Glomerular visceral epithelial cell (primary cell): ENCODE measurements at regions not wholly inside any gene's neighbourhood (a gene's known extent, or its start where the extent isn't known, plus 50 kb on each side); places are given as distances from the start of the nearest gene placed in this dataset.
"Not testable (repeated sequence)": the region's sequence is repeated elsewhere in the genome, so short reads cannot be mapped to it uniquely, and the experiment has no call there.

Source experiments
- DNase-seq: peaks from one replicate; pipeline ENCODE4 v3.0.0-alpha.2; 2016; ENCODE audit errors: extremely low spot score

GRCh38 chr6:103326760-103327757 lies 1532.7 kb downstream of the HACE1 start:
- DNase-seq = no peak

- DNase-seq = no peak
Measured at GRCh38 chr6:103313432-103313831, 1546.3 kb downstream of the HACE1 start.

- not testable (repeated sequence) for DNase-seq
Measured at GRCh38 chr6:103294376-103294775, 1565.3 kb downstream of the HACE1 start.

GRCh38 chr6:103284835-103285234 lies 1574.9 kb downstream of the HACE1 start:
- DNase-seq = no peak

- no peak for DNase-seq
Measured at GRCh38 chr6:103280417-103280816, 1579.3 kb downstream of the HACE1 start.

- no peak for DNase-seq
Measured at GRCh38 chr6:103277936-103278335, 1581.8 kb downstream of the HACE1 start.

GRCh38 chr6:103273048-103273447 lies 1586.7 kb downstream of the HACE1 start:
- peak; percentile 2 for DNase-seq

- DNase-seq = no peak
Measured at GRCh38 chr6:103269581-103269980, 1590.1 kb downstream of the HACE1 start.

- DNase-seq = no peak
Measured at GRCh38 chr6:103268335-103268734, 1591.4 kb downstream of the HACE1 start.

- DNase-seq = no peak
Measured at GRCh38 chr6:103264020-103264419, 1595.7 kb downstream of the HACE1 start.

- DNase-seq = no peak
Measured at GRCh38 chr6:103255132-103255531, 1604.6 kb downstream of the HACE1 start.

GRCh38 chr6:103236923-103237322 lies 1622.8 kb downstream of the HACE1 start:
- no peak for DNase-seq

GRCh38 chr6:103231181-103231580 lies 1628.5 kb downstream of the HACE1 start:
- no peak for DNase-seq

- DNase-seq = no peak
Measured at GRCh38 chr6:103215847-103216246, 1643.9 kb downstream of the HACE1 start.

- DNase-seq = no peak
Measured at GRCh38 chr6:103210686-103211085, 1649.0 kb downstream of the HACE1 start.

GRCh38 chr6:103198386-103198785 lies 1661.3 kb downstream of the HACE1 start:
- no peak for DNase-seq

GRCh38 chr6:103193413-103193812 lies 1666.3 kb downstream of the HACE1 start:
- DNase-seq = no peak

GRCh38 chr6:103191391-103192093 lies 1668.2 kb downstream of the HACE1 start:
- DNase-seq = no peak

- DNase-seq = no peak
Measured at GRCh38 chr6:103184776-103185175, 1674.9 kb downstream of the HACE1 start.

- DNase-seq = no peak
Measured at GRCh38 chr6:103183831-103184411, 1675.8 kb downstream of the HACE1 start.

- no peak for DNase-seq
Measured at GRCh38 chr6:103178193-103178592, 1681.5 kb downstream of the HACE1 start.

- DNase-seq = no peak
Measured at GRCh38 chr6:103177791-103178190, 1681.9 kb downstream of the HACE1 start.
